HG02610 (cell line): ENCODE measurements at regions not wholly inside any gene's neighbourhood (a gene's known extent, or its start where the extent isn't known, plus 50 kb on each side); places are given as distances from the start of the nearest gene placed in this dataset.

Source experiments
- ATAC-seq: cut with Tn5 transposase; IDR thresholded peaks from one replicate; pipeline ENCODE4 v1.9.1; 2021; ENCODE audit warnings: mild to moderate bottlenecking, moderate library complexity; ENCODE audit not compliant: unreplicated experiment

- ATAC-seq = no peak
Measured at GRCh38 chr17:33809748-33810147, 445.3 kb upstream of the CCL2 start.

- ATAC-seq = no peak
Measured at GRCh38 chr17:33811004-33811760, 443.9 kb upstream of the CCL2 start.

GRCh38 chr17:33811984-33812577, 443.0 kb upstream of the CCL2 start:
- ATAC-seq = no peak

GRCh38 chr17:33814852-33815251, 440.2 kb upstream of the CCL2 start:
- no peak for ATAC-seq

GRCh38 chr17:33816036-33816435, 439.0 kb upstream of the CCL2 start:
- no peak for ATAC-seq

GRCh38 chr17:33816842-33817617, 438.1 kb upstream of the CCL2 start:
- ATAC-seq = no peak

GRCh38 chr17:33819539-33819938, 435.5 kb upstream of the CCL2 start:
- no peak for ATAC-seq

GRCh38 chr17:33832262-33832661, 422.8 kb upstream of the CCL2 start:
- no peak for ATAC-seq

GRCh38 chr17:33837281-33837680, 417.8 kb upstream of the CCL2 start:
- no peak for ATAC-seq

GRCh38 chr17:33838281-33838680, 416.8 kb upstream of the CCL2 start:
- ATAC-seq = no peak

- no peak for ATAC-seq
Measured at GRCh38 chr17:33847900-33848299, 407.2 kb upstream of the CCL2 start.

- ATAC-seq = no peak
Measured at GRCh38 chr17:33848433-33848832, 406.7 kb upstream of the CCL2 start.

GRCh38 chr17:33854596-33854995, 400.5 kb upstream of the CCL2 start:
- ATAC-seq = no peak

GRCh38 chr17:33858121-33858520, 397.0 kb upstream of the CCL2 start:
- ATAC-seq = no peak

GRCh38 chr17:33858682-33859081, 396.4 kb upstream of the CCL2 start:
- ATAC-seq = no peak

GRCh38 chr17:33862772-33863602, 392.1 kb upstream of the CCL2 start:
- ATAC-seq = no peak

GRCh38 chr17:33864758-33865229, 390.3 kb upstream of the CCL2 start:
- no peak for ATAC-seq

- ATAC-seq = no peak
Measured at GRCh38 chr17:33868899-33869298, 386.2 kb upstream of the CCL2 start.

GRCh38 chr17:33870936-33871335, 384.1 kb upstream of the CCL2 start:
- ATAC-seq = no peak

- no peak for ATAC-seq
Measured at GRCh38 chr17:33871720-33872540, 383.2 kb upstream of the CCL2 start.
